Cardiac muscle cell (in vitro differentiated cells and primary cell): ENCODE measurements at regions not wholly inside any gene's neighbourhood (a gene's known extent, or its start where the extent isn't known, plus 50 kb on each side); places are given as distances from the start of the nearest gene placed in this dataset.

ENCODE experiments used
- DNase-seq, 2 donors: peaks; one replicate each; pipeline versions ENCODE4 v3.0.0 to v3.0.0-alpha.2; 2010 to 2017; ENCODE audit warnings: low read depth in 1 of 2, low spot score in 1 of 2
- H3K27ac ChIP-seq: fragments of 200-600 bp; sonication (generic); 2 replicates; pipeline ENCODE4 v1.5.1; 2016
- H3K27me3 ChIP-seq: fragments of 200-600 bp; sonication (generic); 2 replicates; pipeline ENCODE4 v1.6.0; 2016; ENCODE audit warnings: control low read depth
- H3K36me3 ChIP-seq: fragments of 200-600 bp; sonication (generic); 2 replicates; pipeline ENCODE4 v1.5.1; 2016; ENCODE audit warnings: control low read depth
- H3K4me1 ChIP-seq: fragments of 200-600 bp; sonication (generic); 2 replicates; pipeline ENCODE4 v1.8.1; 2017; ENCODE audit warnings: low read depth, mild to moderate bottlenecking, mixed run types
- H3K4me3 ChIP-seq: fragments of 200-600 bp; sonication (generic); 2 replicates; pipeline ENCODE4 v1.5.1; 2016; ENCODE audit warnings: mild to moderate bottlenecking
- H3K9me3 ChIP-seq: fragments of 200-600 bp; sonication (generic); 2 replicates; pipeline ENCODE4 v1.5.1; 2017; ENCODE audit warnings: low read depth, mild to moderate bottlenecking, control low read depth
- CTCF ChIP-seq: IDR thresholded peaks from 2 replicates; pipeline ENCODE4 v1.5.1; 2012; ENCODE audit warnings: low read depth, mild to moderate bottlenecking, low read length

- Histone ChIP-seq H3K9me3 (no peaks in the 10 kb centered on the region), H3K4me3 (no peak overlapping the region), H3K36me3 (no peaks in the 10 kb centered on the region), H3K27me3 (no peaks in the 10 kb centered on the region), H3K4me1 (peaks cover 24% of the 10 kb centered on the region), H3K27ac (no peak overlapping the region)
- no peak for TF ChIP-seq CTCF
- DNase-seq, result no peak
Measured at GRCh38 chr1:57795886-57796285, 372.0 kb upstream of the DAB1 start.

DNA sequence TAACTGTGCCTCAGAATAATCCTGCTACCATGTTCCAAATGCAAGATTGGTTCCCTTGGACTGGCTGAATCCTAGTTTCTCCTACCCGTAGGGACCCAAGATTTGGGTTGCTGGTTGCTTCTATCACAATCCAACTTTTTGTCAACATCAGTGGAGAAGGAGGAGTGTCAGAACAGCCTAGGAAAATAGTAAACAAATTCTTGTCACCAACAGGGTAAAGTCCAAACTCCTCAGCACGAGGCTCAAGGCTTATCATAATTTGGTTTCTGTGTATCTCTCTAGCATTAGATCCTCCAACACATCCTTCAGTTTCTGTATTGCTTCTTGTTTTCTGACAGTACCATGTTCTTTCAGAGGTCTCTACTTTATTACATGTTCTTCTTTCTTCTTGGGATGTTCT lies 370.2 kb upstream of the DAB1 start:
- Histone ChIP-seq H3K4me1 (peaks cover 24% of the 10 kb centered on the region), H3K9me3 (no peaks in the 10 kb centered on the region), H3K4me3 (no peak overlapping the region), H3K27ac (no peak overlapping the region), H3K27me3 (no peaks in the 10 kb centered on the region), H3K36me3 (no peaks in the 10 kb centered on the region)
- DNase-seq, result no peak
- TF ChIP-seq CTCF, result no peak

- Histone ChIP-seq H3K27me3 (no peaks in the 10 kb centered on the region), H3K36me3 (no peaks in the 10 kb centered on the region), H3K4me3 (no peak overlapping the region), H3K4me1 (peaks cover 19% of the 10 kb centered on the region), H3K9me3 (no peaks in the 10 kb centered on the region), H3K27ac (no peak overlapping the region)
- TF ChIP-seq CTCF, result no peak
- no peak for DNase-seq
Measured at GRCh38 chr1:57791497-57791896, 367.6 kb upstream of the DAB1 start.

DNA sequence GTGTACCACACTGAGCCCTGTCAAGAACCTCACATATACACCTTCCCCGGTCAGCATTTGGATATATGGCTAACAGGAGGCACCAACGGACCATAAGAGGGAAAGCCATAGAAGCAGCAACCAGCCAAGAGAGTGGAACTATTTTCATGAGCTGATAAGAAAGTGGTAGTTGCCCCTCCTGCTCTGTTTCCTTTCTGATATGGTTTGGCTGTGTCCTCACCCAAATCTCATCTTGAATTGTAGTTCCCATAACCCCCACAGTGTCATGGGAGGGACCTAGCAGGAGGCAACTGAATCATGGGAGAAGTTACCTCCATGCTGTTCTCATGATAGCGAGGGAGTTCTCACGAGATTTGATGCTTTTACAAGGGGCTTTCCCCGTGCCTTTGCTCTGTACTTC lies 366.1 kb upstream of the DAB1 start:
- DNase-seq, result no peak
- Histone ChIP-seq H3K27me3 (no peaks in the 10 kb centered on the region), H3K4me3 (no peak overlapping the region), H3K4me1 (peaks cover 19% of the 10 kb centered on the region), H3K36me3 (no peaks in the 10 kb centered on the region), H3K9me3 (no peaks in the 10 kb centered on the region), H3K27ac (no peak overlapping the region)
- no peak for TF ChIP-seq CTCF

- Histone ChIP-seq H3K36me3 (no peaks in the 10 kb centered on the region), H3K4me3 (no peak overlapping the region), H3K9me3 (no peaks in the 10 kb centered on the region), H3K27me3 (no peaks in the 10 kb centered on the region), H3K4me1 (peaks cover 18% of the 10 kb centered on the region), H3K27ac (no peak overlapping the region)
- no peak for DNase-seq
- TF ChIP-seq CTCF, result no peak
Measured at GRCh38 chr1:57788313-57788712, 364.5 kb upstream of the DAB1 start.

DNA sequence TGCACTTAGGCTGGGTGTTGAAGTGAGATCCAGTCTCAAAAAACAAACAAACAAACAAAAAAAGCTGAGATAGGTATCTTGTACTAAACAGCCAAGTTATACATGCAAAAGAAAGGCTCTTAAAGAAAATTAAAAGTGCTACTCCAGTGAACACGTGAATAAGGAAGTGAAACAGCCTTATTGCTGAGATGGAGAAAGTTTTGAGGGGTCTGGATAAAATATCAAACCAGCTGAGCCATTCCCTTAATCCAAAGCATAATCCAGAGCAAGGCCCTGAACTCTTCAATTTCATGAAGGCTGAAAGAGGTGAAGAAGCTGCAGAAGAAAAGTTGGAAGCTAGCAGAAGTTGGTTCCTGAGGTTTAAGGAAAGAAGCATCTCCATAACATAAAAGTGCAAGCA lies 360.5 kb upstream of the DAB1 start:
- H3K27me3 ChIP-seq, result no peaks in the 10 kb centered on the region
- no peaks in the 10 kb centered on the region for H3K4me1 ChIP-seq
- TF ChIP-seq CTCF, result no peak
- H3K4me3 ChIP-seq, result no peak overlapping the region
- no peak overlapping the region for H3K27ac ChIP-seq
- H3K36me3 ChIP-seq, result no peaks in the 10 kb centered on the region
- H3K9me3 ChIP-seq, result no peaks in the 10 kb centered on the region
- DNase-seq, result no peak
